SK-N-SH (cell line): ENCODE measurements at regions not wholly inside any gene's neighbourhood (a gene's known extent, or its start where the extent isn't known, plus 50 kb on each side); places are given as distances from the start of the nearest gene placed in this dataset.

Source experiments
- CTCF ChIP-seq: fragments of 200-600 bp; sonication (generic); IDR thresholded peaks from 2 replicates; pipeline ENCODE4 v1.6.1; 2017; ENCODE audit warnings: antibody characterized with exemption, mild to moderate bottlenecking, moderate library complexity
- EP300 ChIP-seq, 2 experiments: IDR thresholded peaks; 2 replicates each; pipeline versions ENCODE4 v1.4.0 to v1.6.1; 2012; ENCODE audit warnings: borderline replicate concordance in 1 of 2, low read depth in 1 of 2, low read length in 1 of 2
- EZH2phosphoT487 ChIP-seq: fragments of 200-600 bp; sonication (generic); IDR thresholded peaks from 2 replicates; pipeline ENCODE4 v1.6.1; 2017; ENCODE audit warnings: low read depth, mixed run types, mild to moderate bottlenecking, antibody characterized with exemption, moderate library complexity, borderline replicate concordance
- FOXM1 ChIP-seq: IDR thresholded peaks from 2 replicates; pipeline ENCODE4 v1.4.0; 2012; ENCODE audit warnings: low read depth, mild to moderate bottlenecking
- IRF3 ChIP-seq: fragments of 150-350 bp; IDR thresholded peaks from 2 replicates; pipeline ENCODE4 v1.6.1; 2016; ENCODE audit warnings: mild to moderate bottlenecking, low read depth, low read length
- PBX3 ChIP-seq: IDR thresholded peaks from 2 replicates; pipeline ENCODE4; 2012
- POLR2AphosphoS5 ChIP-seq: IDR thresholded peaks from 2 replicates; pipeline ENCODE4 v1.6.1; 2012; ENCODE audit warnings: low read depth, low read length
- SIN3A ChIP-seq: IDR thresholded peaks from 2 replicates; pipeline ENCODE4 v1.6.1; 2012; ENCODE audit warnings: low read depth, mild to moderate bottlenecking, low read length, moderate library complexity, borderline replicate concordance

- TF ChIP-seq FOXM1 (no peak), CTCF (no peak), EZH2phosphoT487 (no peak), POLR2AphosphoS5 (no peak), SIN3A (no peak), PBX3 (no peak), IRF3 (no peak), EP300 (IDR thresholded peaks at IDR 0.05; ENCODE audit: borderline replicate concordance in 1 of 2, low read depth in 1 of 2, low read length in 1 of 2) (no peak)
Observed at GRCh38 chr1:228941666-228942065, 206.4 kb downstream of the RHOU start.
